ENCODE measurements at regions not wholly inside any gene's neighbourhood (a gene's known extent, or its start where the extent isn't known, plus 50 kb on each side); places are given as distances from the start of the nearest gene placed in this dataset.

GRCh38 chr6:165229216-165229615 lies 80.2 kb downstream of the C6orf118 start:
- no peaks in the 10 kb centered on the region for H3K27me3 ChIP-seq (ENCODE audit: insufficient read depth, low read depth)
- H3K9ac ChIP-seq = no peak overlapping the region
- TF ChIP-seq CTCF (conservative IDR thresholded peaks at IDR 0.05; ENCODE audit: low read depth, low read length) = no peak

GRCh38 chr6:165227644-165228329 lies 81.6 kb downstream of the C6orf118 start:
- Histone ChIP-seq H3K4me2 (no peak overlapping the region), H3K79me2 (ENCODE audit: insufficient read depth, low read depth) (no peaks in the 10 kb centered on the region), H3K27ac (no peak overlapping the region), H3K9ac (no peak overlapping the region), H4K20me1 (ENCODE audit: insufficient read depth) (no peaks in the 10 kb centered on the region), H2AFZ (ENCODE audit: low read depth) (no peak overlapping the region), H3K4me3 (IDR thresholded peaks at IDR 0.05; ENCODE audit: insufficient read depth, low read depth, low read length) (no peak overlapping the region), H3K36me3 (ENCODE audit: insufficient read depth) (no peaks in the 10 kb centered on the region), H3K4me1 (ENCODE audit: low read depth, poor library complexity, severe bottlenecking) (no peaks in the 10 kb centered on the region), H3K27me3 (ENCODE audit: insufficient read depth, low read depth) (no peaks in the 10 kb centered on the region)
- no peak for TF ChIP-seq CTCF (conservative IDR thresholded peaks at IDR 0.05; ENCODE audit: low read depth, low read length)

More at GRCh38 chr6:165229216-165229615, 80.2 kb downstream of the C6orf118 start:
- no peak overlapping the region for H3K4me3 ChIP-seq (IDR thresholded peaks at IDR 0.05; ENCODE audit: insufficient read depth, low read depth, low read length)
- H3K4me1 ChIP-seq (ENCODE audit: low read depth, poor library complexity, severe bottlenecking) = no peaks in the 10 kb centered on the region
- H3K36me3 ChIP-seq (ENCODE audit: insufficient read depth) = no peaks in the 10 kb centered on the region
- H2AFZ ChIP-seq (ENCODE audit: low read depth) = no peak overlapping the region
- H3K27ac ChIP-seq = no peak overlapping the region
- no peaks in the 10 kb centered on the region for H4K20me1 ChIP-seq (ENCODE audit: insufficient read depth)
- no peak overlapping the region for H3K4me2 ChIP-seq
- no peaks in the 10 kb centered on the region for H3K79me2 ChIP-seq (ENCODE audit: insufficient read depth, low read depth)

DNA sequence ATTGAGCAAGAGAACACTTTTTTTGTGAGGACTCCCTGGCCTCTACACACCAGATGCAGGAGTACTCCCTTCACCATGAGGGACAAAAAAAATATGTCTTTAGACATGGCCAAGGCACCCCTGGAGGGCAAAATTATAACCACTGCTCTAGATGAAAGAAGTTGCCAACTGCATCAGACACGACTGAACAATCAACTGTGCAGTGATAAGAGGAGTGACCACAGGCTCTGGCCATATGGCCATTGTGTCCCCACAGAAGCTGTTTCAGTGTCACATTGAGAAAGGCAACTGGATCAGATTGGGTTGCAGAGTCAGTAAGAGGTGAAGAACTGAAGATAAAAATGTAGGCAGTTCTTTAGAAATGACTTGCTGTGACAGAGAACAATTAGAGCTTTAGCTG lies 85.7 kb downstream of the C6orf118 start:
- no peaks in the 10 kb centered on the region for H3K79me2 ChIP-seq (ENCODE audit: insufficient read depth, low read depth)
- no peak overlapping the region for H3K27ac ChIP-seq
- H3K4me2 ChIP-seq = no peak overlapping the region
- no peaks in the 10 kb centered on the region for H4K20me1 ChIP-seq (ENCODE audit: insufficient read depth)
- no peak for TF ChIP-seq CTCF (conservative IDR thresholded peaks at IDR 0.05; ENCODE audit: low read depth, low read length)
- H3K9ac ChIP-seq = no peak overlapping the region
- no peaks in the 10 kb centered on the region for H3K27me3 ChIP-seq (ENCODE audit: insufficient read depth, low read depth)
- no peaks in the 10 kb centered on the region for H3K4me1 ChIP-seq (ENCODE audit: low read depth, poor library complexity, severe bottlenecking)
- H3K4me3 ChIP-seq (IDR thresholded peaks at IDR 0.05; ENCODE audit: insufficient read depth, low read depth, low read length) = no peak overlapping the region
- no peak overlapping the region for H2AFZ ChIP-seq (ENCODE audit: low read depth)
- no peaks in the 10 kb centered on the region for H3K36me3 ChIP-seq (ENCODE audit: insufficient read depth)

GRCh38 chr6:165223101-165223500 lies 86.3 kb downstream of the C6orf118 start:
- Histone ChIP-seq H3K36me3 (ENCODE audit: insufficient read depth) (no peaks in the 10 kb centered on the region), H2AFZ (ENCODE audit: low read depth) (no peak overlapping the region), H3K4me3 (IDR thresholded peaks at IDR 0.05; ENCODE audit: insufficient read depth, low read depth, low read length) (no peak overlapping the region), H3K4me1 (ENCODE audit: low read depth, poor library complexity, severe bottlenecking) (no peaks in the 10 kb centered on the region), H3K27ac (no peak overlapping the region), H4K20me1 (ENCODE audit: insufficient read depth) (no peaks in the 10 kb centered on the region), H3K9ac (no peak overlapping the region), H3K79me2 (ENCODE audit: insufficient read depth, low read depth) (no peaks in the 10 kb centered on the region), H3K27me3 (ENCODE audit: insufficient read depth, low read depth) (no peaks in the 10 kb centered on the region), H3K4me2 (no peak overlapping the region)
- no peak for TF ChIP-seq CTCF (conservative IDR thresholded peaks at IDR 0.05; ENCODE audit: low read depth, low read length)
